ENCODE measurements at regions not wholly inside any gene's neighbourhood (a gene's known extent, or its start where the extent isn't known, plus 50 kb on each side); places are given as distances from the start of the nearest gene placed in this dataset.

GRCh38 chr2:18161681-18162080 lies 283.2 kb downstream of the KCNS3 start:
- Mint-ChIP-seq H3K9me3 (no peaks in the 10 kb centered on the region), H3K4me1 (ENCODE audit: low read depth) (no peaks in the 10 kb centered on the region), H3K27me3 (ENCODE audit: low read depth) (no peaks in the 10 kb centered on the region), H3K27ac (no peak overlapping the region), H3K4me3 (ENCODE audit: low read depth) (no peak overlapping the region), H3K36me3 (ENCODE audit: low read depth) (no peaks in the 10 kb centered on the region)
- DNase-seq (ENCODE audit: low spot score), result no peak
- intact Hi-C loops (cut with micrococcal nuclease), result no loop called here

GRCh38 chr2:18159896-18160295 lies 281.4 kb downstream of the KCNS3 start:
- Mint-ChIP-seq H3K4me1 (ENCODE audit: low read depth) (no peaks in the 10 kb centered on the region), H3K9me3 (no peaks in the 10 kb centered on the region), H3K27me3 (ENCODE audit: low read depth) (no peaks in the 10 kb centered on the region), H3K27ac (no peak overlapping the region), H3K36me3 (ENCODE audit: low read depth) (no peaks in the 10 kb centered on the region), H3K4me3 (ENCODE audit: low read depth) (no peak overlapping the region)
- intact Hi-C loops (cut with micrococcal nuclease), result no loop called here
- no peak for DNase-seq (ENCODE audit: low spot score)

- H3K36me3 Mint-ChIP-seq (ENCODE audit: low read depth), result no peaks in the 10 kb centered on the region
- no peak for DNase-seq (ENCODE audit: low spot score)
- H3K4me1 Mint-ChIP-seq (ENCODE audit: low read depth), result no peaks in the 10 kb centered on the region
- H3K9me3 Mint-ChIP-seq, result no peaks in the 10 kb centered on the region
- H3K4me3 Mint-ChIP-seq (ENCODE audit: low read depth), result no peak overlapping the region
- H3K27me3 Mint-ChIP-seq (ENCODE audit: low read depth), result no peaks in the 10 kb centered on the region
- H3K27ac Mint-ChIP-seq, result no peak overlapping the region
- intact Hi-C loops (cut with micrococcal nuclease), result no loop called here
Measured at GRCh38 chr2:18156421-18156820, 278.0 kb downstream of the KCNS3 start.

GRCh38 chr2:18156002-18156401 lies 277.5 kb downstream of the KCNS3 start:
- intact Hi-C loops (cut with micrococcal nuclease), result no loop called here
- Mint-ChIP-seq H3K4me1 (ENCODE audit: low read depth) (no peaks in the 10 kb centered on the region), H3K36me3 (ENCODE audit: low read depth) (no peaks in the 10 kb centered on the region), H3K27ac (no peak overlapping the region), H3K27me3 (ENCODE audit: low read depth) (no peaks in the 10 kb centered on the region), H3K9me3 (no peaks in the 10 kb centered on the region), H3K4me3 (ENCODE audit: low read depth) (no peak overlapping the region)
- no peak for DNase-seq (ENCODE audit: low spot score)

DNA sequence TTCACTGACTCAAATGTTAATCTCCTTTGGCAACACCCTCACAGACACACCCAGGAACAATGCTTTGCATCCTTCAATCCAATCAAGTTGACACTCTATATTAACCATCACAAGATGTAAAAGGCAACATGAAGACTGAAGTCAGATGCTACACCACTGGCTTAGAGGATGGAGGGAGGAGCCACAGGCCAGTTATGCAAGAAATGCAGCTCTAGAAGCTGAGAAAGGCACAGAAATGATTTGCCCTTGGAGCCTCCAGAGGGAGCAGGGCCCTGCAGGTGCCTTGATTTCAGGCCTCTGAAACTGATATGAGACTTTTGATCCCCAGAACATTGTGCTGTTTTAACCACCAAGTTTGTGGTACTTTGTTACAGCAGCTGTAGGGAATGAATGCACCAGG lies 276.3 kb downstream of the KCNS3 start:
- no peak overlapping the region for H3K4me3 Mint-ChIP-seq (ENCODE audit: low read depth)
- intact Hi-C loops (cut with micrococcal nuclease), result no loop called here
- H3K9me3 Mint-ChIP-seq, result no peaks in the 10 kb centered on the region

GRCh38 chr2:18154259-18154658 lies 275.8 kb downstream of the KCNS3 start:
- H3K4me1 Mint-ChIP-seq (ENCODE audit: low read depth), result no peaks in the 10 kb centered on the region

More for the DNA sequence above, 276.3 kb downstream of the KCNS3 start:
- Mint-ChIP-seq H3K4me1 (ENCODE audit: low read depth) (no peaks in the 10 kb centered on the region), H3K27ac (no peak overlapping the region), H3K27me3 (ENCODE audit: low read depth) (no peaks in the 10 kb centered on the region), H3K36me3 (ENCODE audit: low read depth) (no peaks in the 10 kb centered on the region)
- no peak for DNase-seq (ENCODE audit: low spot score)

DNA sequence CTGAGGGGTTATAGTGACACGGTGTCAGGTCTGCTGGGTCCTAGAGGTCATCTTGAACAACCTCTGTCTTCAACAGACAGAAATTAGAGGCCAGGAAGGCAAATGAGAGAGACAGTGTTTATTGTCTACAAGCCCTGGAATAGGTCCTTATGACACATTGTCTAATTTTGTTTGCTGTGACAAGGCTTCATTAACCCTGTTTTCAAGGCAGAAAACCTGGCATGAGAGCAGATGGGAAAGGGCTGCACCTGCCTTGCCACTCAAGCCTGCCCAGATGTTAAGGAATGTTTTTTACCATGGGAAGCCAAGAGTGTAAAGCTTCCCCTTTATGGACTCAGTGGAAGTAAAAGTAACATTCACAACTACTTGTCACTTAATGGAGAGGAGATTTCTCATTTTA lies 275.3 kb downstream of the KCNS3 start:
- H3K27me3 Mint-ChIP-seq (ENCODE audit: low read depth), result peaks cover 2% of the 10 kb centered on the region
- H3K4me3 Mint-ChIP-seq (ENCODE audit: low read depth), result no peak overlapping the region
- no peak overlapping the region for H3K27ac Mint-ChIP-seq
- H3K36me3 Mint-ChIP-seq (ENCODE audit: low read depth), result no peaks in the 10 kb centered on the region
- no peaks in the 10 kb centered on the region for H3K4me1 Mint-ChIP-seq (ENCODE audit: low read depth)
- intact Hi-C loops (cut with micrococcal nuclease), result no loop called here
- H3K9me3 Mint-ChIP-seq, result no peaks in the 10 kb centered on the region
- DNase-seq (ENCODE audit: low spot score), result no peak

More at GRCh38 chr2:18154259-18154658, 275.8 kb downstream of the KCNS3 start:
- intact Hi-C loops (cut with micrococcal nuclease), result no loop called here
- no peak for DNase-seq (ENCODE audit: low spot score)
- Mint-ChIP-seq H3K9me3 (no peaks in the 10 kb centered on the region), H3K27ac (no peak overlapping the region), H3K36me3 (ENCODE audit: low read depth) (no peaks in the 10 kb centered on the region), H3K27me3 (ENCODE audit: low read depth) (no peaks in the 10 kb centered on the region), H3K4me3 (ENCODE audit: low read depth) (no peak overlapping the region)

- intact Hi-C loops (cut with micrococcal nuclease), result no loop called here
- Mint-ChIP-seq H3K9me3 (no peaks in the 10 kb centered on the region), H3K36me3 (ENCODE audit: low read depth) (no peaks in the 10 kb centered on the region), H3K4me1 (ENCODE audit: low read depth) (no peaks in the 10 kb centered on the region), H3K4me3 (ENCODE audit: low read depth) (no peak overlapping the region), H3K27ac (no peak overlapping the region), H3K27me3 (ENCODE audit: low read depth) (peaks cover 4% of the 10 kb centered on the region)
- no peak for DNase-seq (ENCODE audit: low spot score)
Measured at GRCh38 chr2:18151237-18151636, 272.8 kb downstream of the KCNS3 start.

DNA sequence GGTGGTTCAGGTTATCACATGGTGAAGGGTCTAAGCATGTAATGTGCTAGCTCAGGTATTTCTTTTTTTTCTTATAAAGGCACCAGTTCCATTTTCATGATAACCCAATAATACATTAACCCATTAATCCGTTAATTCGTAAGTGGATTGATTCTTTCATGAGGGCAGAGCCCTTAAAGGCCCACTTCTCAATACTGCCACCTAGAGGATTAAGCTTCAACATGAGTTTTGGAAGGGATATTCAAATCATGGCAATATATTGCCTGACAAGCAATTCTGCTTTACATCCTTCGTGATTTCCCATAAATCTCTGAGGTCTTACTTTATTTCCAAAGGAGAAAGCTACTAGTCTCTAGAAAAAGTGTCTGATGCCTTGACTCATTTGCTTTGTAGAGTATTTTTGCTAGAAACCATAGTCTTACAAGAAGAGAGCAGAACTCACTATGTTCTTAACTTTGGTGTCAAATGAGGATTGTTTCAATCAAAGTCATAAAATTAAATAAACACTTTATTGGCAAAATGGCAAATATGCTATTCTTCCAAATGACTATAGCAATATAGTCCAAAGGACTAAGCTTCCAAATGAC lies 271.3 kb downstream of the KCNS3 start:
- intact Hi-C loops (cut with micrococcal nuclease), result loop anchor here (5.0 kb wide), 1 partner anchor 297 kb away; no protein-coding TSS in a partner anchor
- DNase-seq (ENCODE audit: low spot score), result no peak
- no peaks in the 10 kb centered on the region for H3K36me3 Mint-ChIP-seq (ENCODE audit: low read depth)
- H3K27me3 Mint-ChIP-seq (ENCODE audit: low read depth), result peaks cover 4% of the 10 kb centered on the region
- H3K4me3 Mint-ChIP-seq (ENCODE audit: low read depth), result no peak overlapping the region
- no peaks in the 10 kb centered on the region for H3K4me1 Mint-ChIP-seq (ENCODE audit: low read depth)
- H3K9me3 Mint-ChIP-seq, result no peaks in the 10 kb centered on the region
- no peak overlapping the region for H3K27ac Mint-ChIP-seq

DNA sequence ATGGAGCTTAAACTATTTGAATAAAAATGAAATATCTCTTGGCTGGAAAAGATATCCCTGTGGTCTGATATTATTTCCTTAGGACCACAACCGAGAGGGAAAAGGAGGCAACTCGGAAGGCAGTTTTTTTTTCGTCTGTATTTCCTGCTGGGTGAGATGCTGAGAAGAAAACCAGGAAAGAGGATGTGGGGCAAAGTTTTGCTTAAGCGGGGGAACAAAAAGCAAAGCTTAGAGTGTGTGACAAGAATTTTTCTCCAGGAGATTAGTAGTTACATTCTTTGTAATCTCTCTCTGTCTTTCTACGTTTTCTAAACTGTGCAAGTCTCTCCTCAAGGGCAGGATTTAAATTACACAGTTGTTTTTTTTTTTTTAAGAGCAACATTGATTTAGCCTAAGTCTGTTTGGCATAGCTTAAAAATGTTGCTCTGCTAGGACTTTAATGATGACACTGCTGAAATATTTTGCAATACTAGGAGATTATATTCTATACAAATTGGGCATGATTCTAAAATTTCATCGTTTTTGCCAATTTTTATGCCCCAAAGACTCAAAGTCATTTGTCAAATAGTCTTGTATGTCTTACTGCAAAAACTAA lies 258.5 kb downstream of the KCNS3 start:
- peaks cover 5% of the 10 kb centered on the region for H3K4me1 Mint-ChIP-seq (ENCODE audit: low read depth)
- no peak overlapping the region for H3K27ac Mint-ChIP-seq
- DNase-seq (ENCODE audit: low spot score), result no peak
- no peaks in the 10 kb centered on the region for H3K9me3 Mint-ChIP-seq
- intact Hi-C loops (cut with micrococcal nuclease), result no loop called here
- no peak overlapping the region for H3K4me3 Mint-ChIP-seq (ENCODE audit: low read depth)
- H3K27me3 Mint-ChIP-seq (ENCODE audit: low read depth), result peaks cover 2% of the 10 kb centered on the region
- no peaks in the 10 kb centered on the region for H3K36me3 Mint-ChIP-seq (ENCODE audit: low read depth)

GRCh38 chr2:18133310-18133709 lies 254.8 kb downstream of the KCNS3 start:
- intact Hi-C loops (cut with micrococcal nuclease), result no loop called here
- Mint-ChIP-seq H3K27ac (no peak overlapping the region), H3K9me3 (no peaks in the 10 kb centered on the region), H3K4me3 (ENCODE audit: low read depth) (no peak overlapping the region), H3K36me3 (ENCODE audit: low read depth) (no peaks in the 10 kb centered on the region), H3K4me1 (ENCODE audit: low read depth) (peaks cover 5% of the 10 kb centered on the region), H3K27me3 (ENCODE audit: low read depth) (peaks cover 2% of the 10 kb centered on the region)
- no peak for DNase-seq (ENCODE audit: low spot score)

DNA sequence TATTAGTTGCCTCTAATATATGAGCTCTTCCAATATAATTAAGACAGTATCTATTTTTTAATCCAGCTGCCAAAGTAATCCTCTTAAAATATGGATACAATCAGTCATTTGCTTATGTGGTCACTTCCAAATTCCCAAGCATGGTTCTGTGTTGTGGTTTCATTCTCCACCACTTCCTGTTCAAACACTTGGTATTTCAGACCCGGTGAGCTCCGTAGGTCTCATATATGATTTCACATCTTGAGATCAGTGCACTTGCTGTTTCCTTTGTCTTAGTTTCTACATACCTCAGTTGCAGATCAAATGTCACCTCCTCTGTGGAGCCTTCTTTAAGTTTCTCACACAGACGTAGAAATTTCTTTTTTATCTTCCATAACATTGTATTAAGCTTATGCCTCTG lies 254.2 kb downstream of the KCNS3 start:
- Mint-ChIP-seq H3K9me3 (no peaks in the 10 kb centered on the region), H3K27ac (no peak overlapping the region), H3K27me3 (ENCODE audit: low read depth) (peaks cover 2% of the 10 kb centered on the region), H3K4me1 (ENCODE audit: low read depth) (peaks cover 5% of the 10 kb centered on the region), H3K36me3 (ENCODE audit: low read depth) (no peaks in the 10 kb centered on the region), H3K4me3 (ENCODE audit: low read depth) (no peak overlapping the region)
- no peak for DNase-seq (ENCODE audit: low spot score)
- intact Hi-C loops (cut with micrococcal nuclease), result no loop called here

DNA sequence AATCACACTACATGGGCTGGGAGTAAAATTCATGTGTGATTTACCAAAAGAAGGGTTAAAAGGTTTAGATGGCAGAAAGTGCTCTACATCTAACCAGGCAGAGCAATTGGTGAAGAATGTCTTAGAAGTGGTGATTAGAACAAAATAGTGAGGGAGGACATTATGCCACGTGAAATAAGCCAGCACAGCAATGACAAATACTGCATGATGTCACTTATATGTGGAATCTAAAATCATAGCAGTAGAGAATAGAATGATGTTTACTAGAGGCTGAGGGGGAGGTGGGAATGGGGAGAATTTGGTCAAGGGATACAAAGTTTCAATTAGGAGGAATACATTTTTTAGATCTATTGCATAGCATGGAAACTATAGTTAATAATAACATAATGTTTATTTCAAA lies 253.3 kb downstream of the KCNS3 start:
- DNase-seq (ENCODE audit: low spot score), result no peak
- Mint-ChIP-seq H3K36me3 (ENCODE audit: low read depth) (no peaks in the 10 kb centered on the region), H3K4me1 (ENCODE audit: low read depth) (peaks cover 5% of the 10 kb centered on the region), H3K9me3 (no peaks in the 10 kb centered on the region), H3K27me3 (ENCODE audit: low read depth) (peaks cover 2% of the 10 kb centered on the region), H3K4me3 (ENCODE audit: low read depth) (no peak overlapping the region), H3K27ac (no peak overlapping the region)
- intact Hi-C loops (cut with micrococcal nuclease), result no loop called here

GRCh38 chr2:18129348-18129747 lies 250.9 kb downstream of the KCNS3 start:
- H3K36me3 Mint-ChIP-seq (ENCODE audit: low read depth), result no peaks in the 10 kb centered on the region
- no peaks in the 10 kb centered on the region for H3K27me3 Mint-ChIP-seq (ENCODE audit: low read depth)
- DNase-seq (ENCODE audit: low spot score), result no peak
- H3K9me3 Mint-ChIP-seq, result no peaks in the 10 kb centered on the region
- no peak overlapping the region for H3K27ac Mint-ChIP-seq
- H3K4me1 Mint-ChIP-seq (ENCODE audit: low read depth), result peaks cover 5% of the 10 kb centered on the region
- intact Hi-C loops (cut with micrococcal nuclease), result no loop called here
- H3K4me3 Mint-ChIP-seq (ENCODE audit: low read depth), result no peak overlapping the region
